DOHH2 (cell line): ENCODE measurements at regions not wholly inside any gene's neighbourhood (a gene's known extent, or its start where the extent isn't known, plus 50 kb on each side); places are given as distances from the start of the nearest gene placed in this dataset.

Experiments
- CTCF ChIP-seq: fragments of 200-600 bp; sonication (generic); IDR thresholded peaks from one replicate; pipeline ENCODE4 v1.5.1; 2014; ENCODE audit warnings: antibody characterized with exemption, mild to moderate bottlenecking, low read depth, low read length; ENCODE audit not compliant: poor library complexity, severe bottlenecking
- EZH2phosphoT487 ChIP-seq: fragments of 200-600 bp; sonication (generic); IDR thresholded peaks from 2 replicates; pipeline ENCODE4 v1.6.1; 2017; ENCODE audit warnings: borderline replicate concordance, mild to moderate bottlenecking, antibody characterized with exemption, low read length, moderate library complexity, mixed read lengths

- no peak for TF ChIP-seq CTCF
- no peak for TF ChIP-seq EZH2phosphoT487
Measured at GRCh38 chr1:233734456-233734855, 120.5 kb downstream of the KCNK1 start.
